IMR-90 (cell line): ENCODE measurements at regions not wholly inside any gene's neighbourhood (a gene's known extent, or its start where the extent isn't known, plus 50 kb on each side); places are given as distances from the start of the nearest gene placed in this dataset.

ENCODE experiments used
- CTCF ChIP-seq: conservative IDR thresholded peaks from 2 replicates; pipeline ENCODE4 v1.5.1; 2012; ENCODE audit warnings: mild to moderate bottlenecking, low read depth, low read length, improper control_type of control experiment
- MAZ ChIP-seq: IDR thresholded peaks from 2 replicates; pipeline ENCODE4 v1.6.1; 2012; ENCODE audit warnings: low read depth, mild to moderate bottlenecking, low read length, improper control_type of control experiment, moderate library complexity, borderline replicate concordance
- MXI1 ChIP-seq: IDR thresholded peaks from 2 replicates; pipeline ENCODE4 v1.6.1; 2012; ENCODE audit warnings: low read depth, mild to moderate bottlenecking, low read length, moderate library complexity, borderline replicate concordance
- POLR2A ChIP-seq: IDR thresholded peaks from 2 replicates; pipeline ENCODE4 v1.6.1; 2012; ENCODE audit warnings: mild to moderate bottlenecking, low read depth, low read length
- RAD21 ChIP-seq: IDR thresholded peaks from 2 replicates; pipeline ENCODE4 v1.6.1; 2012; ENCODE audit warnings: low read length, improper control_type of control experiment
- RCOR1 ChIP-seq: IDR thresholded peaks from 2 replicates; pipeline ENCODE4 v1.6.1; 2012; ENCODE audit warnings: mild to moderate bottlenecking, low read length, improper control_type of control experiment; ENCODE audit not compliant: insufficient replicate concordance
- SMC3 ChIP-seq: fragments of 150-350 bp; IDR thresholded peaks from 2 replicates; pipeline ENCODE4 v1.6.1; 2016; ENCODE audit warnings: low read depth, mild to moderate bottlenecking, antibody characterized with exemption, low read length, moderate library complexity
- USF2 ChIP-seq: fragments of 150-350 bp; IDR thresholded peaks from 2 replicates; pipeline ENCODE4 v1.6.1; 2017; ENCODE audit warnings: mild to moderate bottlenecking, antibody characterized with exemption, low read length, low read depth

- TF ChIP-seq POLR2A (no peak), CTCF (no peak), RAD21 (no peak), MAZ (no peak), RCOR1 (no peak), SMC3 (no peak), MXI1 (no peak), USF2 (no peak)
Measured at GRCh38 chr1:189131576-189131975, 1346.1 kb downstream of the BRINP3 start.
